Muscle of back (tissue), 3 donors: ENCODE measurements at regions not wholly inside any gene's neighbourhood (a gene's known extent, or its start where the extent isn't known, plus 50 kb on each side); places are given as distances from the start of the nearest gene placed in this dataset.
"Not testable (repeated sequence)": the region's sequence is repeated elsewhere in the genome, so short reads cannot be mapped to it uniquely, and the experiment has no call there.

ENCODE experiments used
- DNase-seq, 3 donors: peaks; one replicate each; pipeline versions ENCODE4 v3.0.0 to v3.0.0-alpha.2; 2013

GRCh38 chrX:45689971-45690370, 489.3 kb upstream of the DIPK2B start:
- DNase-seq: peak in 1 of 3 donors; percentile 21

- no peak for DNase-seq
These were observed 483.2 kb upstream of the DIPK2B start for GRCh38 chrX:45683914-45684313.

GRCh38 chrX:45681891-45682290, 481.2 kb upstream of the DIPK2B start:
- DNase-seq: no peak

- DNase-seq: no peak
These were observed 469.2 kb upstream of the DIPK2B start for GRCh38 chrX:45669715-45670340.

- DNase-seq: peak in 2 of 3 donors; percentile 4 to 88
These were observed 468.2 kb upstream of the DIPK2B start for GRCh38 chrX:45668686-45669443.

- DNase-seq: no peak
These were observed 467.0 kb upstream of the DIPK2B start for GRCh38 chrX:45667666-45668065.

- DNase-seq: no peak
These were observed 464.1 kb upstream of the DIPK2B start for GRCh38 chrX:45664727-45665290.

- no peak for DNase-seq
These were observed 459.8 kb upstream of the DIPK2B start for GRCh38 chrX:45660477-45660876.

GRCh38 chrX:45633419-45633818, 432.7 kb upstream of the DIPK2B start:
- no peak for DNase-seq

GRCh38 chrX:45632506-45632905, 431.8 kb upstream of the DIPK2B start:
- DNase-seq: no peak

- no peak for DNase-seq
These were observed 429.4 kb upstream of the DIPK2B start for GRCh38 chrX:45630078-45630477.

GRCh38 chrX:45628041-45628440, 427.4 kb upstream of the DIPK2B start:
- DNase-seq: no peak

GRCh38 chrX:45623266-45623665, 422.6 kb upstream of the DIPK2B start:
- DNase-seq: peak in 2 of 3 donors; percentile 14 to 84

- DNase-seq: peak in 1 of 3 donors; percentile 71
These were observed 421.9 kb upstream of the DIPK2B start for GRCh38 chrX:45622538-45622937.

GRCh38 chrX:45622042-45622423, 421.4 kb upstream of the DIPK2B start:
- DNase-seq: no peak

GRCh38 chrX:45621376-45622041, 420.8 kb upstream of the DIPK2B start:
- peak in 1 of 3 donors; percentile 56 for DNase-seq

GRCh38 chrX:45619290-45619689, 418.6 kb upstream of the DIPK2B start:
- no peak for DNase-seq

- DNase-seq: not testable (repeated sequence)
These were observed 414.9 kb upstream of the DIPK2B start for GRCh38 chrX:45615591-45615990.

- DNase-seq: no peak
These were observed 414.2 kb upstream of the DIPK2B start for GRCh38 chrX:45614853-45615252.

GRCh38 chrX:45602151-45602550, 401.5 kb upstream of the DIPK2B start:
- no peak for DNase-seq

GRCh38 chrX:45601052-45601451, 400.4 kb upstream of the DIPK2B start:
- no peak for DNase-seq

GRCh38 chrX:45598861-45599260, 398.2 kb upstream of the DIPK2B start:
- no peak for DNase-seq
